ENCODE measurements at regions not wholly inside any gene's neighbourhood (a gene's known extent, or its start where the extent isn't known, plus 50 kb on each side); places are given as distances from the start of the nearest gene placed in this dataset.
"Not testable (repeated sequence)": the region's sequence is repeated elsewhere in the genome, so short reads cannot be mapped to it uniquely, and the experiment has no call there.

DNA sequence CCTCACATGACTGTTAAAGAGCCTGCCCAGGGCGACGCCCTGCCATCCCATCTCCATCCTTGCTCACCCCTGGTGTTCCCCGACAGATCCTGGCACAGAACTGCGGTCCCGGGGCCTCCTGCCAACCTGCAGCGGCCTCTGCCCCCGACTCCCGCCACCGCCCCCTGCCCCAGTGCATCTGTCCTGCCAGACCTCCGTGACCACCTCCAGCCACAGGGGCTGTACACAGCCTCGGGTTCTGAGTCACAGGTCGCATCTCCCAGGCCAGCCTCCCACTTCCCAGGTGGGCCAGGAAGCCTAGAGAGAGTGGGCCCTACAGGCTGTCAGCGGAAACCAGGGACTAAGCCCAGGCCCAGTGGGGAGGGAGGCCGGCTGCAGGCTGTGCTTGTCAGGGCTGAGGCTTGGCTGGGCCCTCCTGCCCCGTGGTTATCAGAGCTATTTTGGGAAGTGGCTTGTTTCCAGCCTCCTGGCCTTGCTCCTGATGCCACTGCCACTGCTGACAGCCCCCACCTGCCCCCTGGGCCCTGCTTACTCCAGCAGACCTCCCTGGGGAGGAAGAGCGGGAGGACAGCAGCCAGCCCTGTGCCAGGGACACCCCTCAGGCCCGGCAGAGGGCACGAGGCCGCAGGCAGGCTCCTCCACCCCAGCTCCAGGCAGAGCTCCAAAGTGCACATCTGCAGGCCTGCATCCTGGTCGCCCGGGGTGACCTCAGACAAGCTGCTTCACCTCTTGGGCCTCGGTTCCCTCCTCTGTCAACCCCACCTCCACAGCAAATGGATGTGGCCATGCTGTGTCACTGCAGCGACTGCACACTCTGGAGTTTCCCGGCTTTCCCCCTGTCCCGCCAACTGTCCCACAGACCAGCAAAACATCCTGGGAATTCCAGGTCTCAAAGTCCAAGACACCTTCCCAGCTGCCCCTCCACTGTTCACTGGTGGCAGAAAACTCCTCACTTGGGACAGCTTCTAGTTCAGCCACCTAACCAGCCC, 124.1 kb upstream of the AKAP13 start:
- WGBS, 2 donors = 56 to 59% methylated on average over 22 to 23 of the region's 25 CpGs
- DNase-seq (ENCODE audit: low spot score in 2 of 2); intact Hi-C loops (cut with DNase I; ENCODE audit: low total_unique reads); H3K4me3 ChIP-seq (ENCODE audit: low read depth, poor library complexity, severe bottlenecking): not testable (repeated sequence)

DNA sequence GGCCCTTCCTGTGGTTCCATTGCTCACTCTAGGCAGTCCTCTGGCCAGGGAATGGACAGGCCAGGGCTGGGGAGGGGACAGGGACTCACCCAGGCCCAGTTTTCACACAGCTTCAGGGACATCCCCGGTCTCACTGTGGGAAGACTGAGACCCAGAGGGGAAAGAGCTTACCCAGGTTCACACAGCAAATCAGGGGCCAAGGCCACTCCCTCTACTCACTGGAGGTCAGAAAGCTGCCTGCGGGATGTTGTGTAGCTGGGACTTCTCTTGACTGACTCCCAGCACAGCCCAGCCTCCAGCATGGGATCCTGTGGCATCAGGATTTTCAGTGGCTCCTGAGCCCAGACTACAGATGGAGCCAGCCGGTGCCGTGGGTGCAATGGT, 122.3 kb upstream of the AKAP13 start:
- WGBS, 2 donors = 70 to 78% methylated on average over 2 of the region's 4 CpGs
- H3K4me3 ChIP-seq (ENCODE audit: low read depth, poor library complexity, severe bottlenecking); DNase-seq (ENCODE audit: low spot score in 2 of 2); intact Hi-C loops (cut with DNase I; ENCODE audit: low total_unique reads): not testable (repeated sequence)

DNA sequence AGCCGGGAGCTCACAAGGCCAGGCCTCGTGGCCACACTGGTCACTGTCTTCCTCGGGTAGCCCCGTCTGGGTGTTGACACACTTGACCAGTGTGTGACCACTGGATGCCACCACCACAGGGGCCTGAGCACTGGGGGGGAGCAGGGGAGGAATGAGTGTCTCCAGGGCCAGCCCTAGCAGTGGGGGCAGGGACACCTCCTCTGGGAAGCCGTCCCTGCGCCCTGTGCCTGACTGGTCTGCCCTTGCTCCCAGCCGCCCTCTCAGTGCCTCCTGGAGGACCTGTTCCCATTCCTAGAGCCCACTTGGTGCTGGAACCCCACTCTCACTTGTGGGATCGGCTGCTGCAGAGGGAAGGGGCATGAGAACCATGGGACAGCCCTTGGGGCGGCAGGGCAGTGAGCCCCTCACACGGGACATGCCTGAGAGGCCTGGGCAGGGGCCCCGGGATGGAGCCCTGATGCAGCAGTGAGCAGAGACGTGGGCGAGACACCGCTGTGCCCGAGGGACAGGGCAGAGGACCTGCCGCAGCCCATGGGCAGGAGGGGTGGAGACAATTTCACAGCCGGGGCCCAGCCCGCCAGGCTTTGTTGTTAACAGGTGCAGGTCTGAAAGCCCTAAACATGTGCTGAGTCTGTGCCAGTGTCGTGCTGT, 121.7 kb upstream of the AKAP13 start:
- H3K4me3 ChIP-seq (ENCODE audit: low read depth, poor library complexity, severe bottlenecking); DNase-seq (ENCODE audit: low spot score in 2 of 2); intact Hi-C loops (cut with DNase I; ENCODE audit: low total_unique reads): not testable (repeated sequence)
- WGBS, 2 donors = no CpG with 5 or more reads among the region's 19 CpGs

DNA sequence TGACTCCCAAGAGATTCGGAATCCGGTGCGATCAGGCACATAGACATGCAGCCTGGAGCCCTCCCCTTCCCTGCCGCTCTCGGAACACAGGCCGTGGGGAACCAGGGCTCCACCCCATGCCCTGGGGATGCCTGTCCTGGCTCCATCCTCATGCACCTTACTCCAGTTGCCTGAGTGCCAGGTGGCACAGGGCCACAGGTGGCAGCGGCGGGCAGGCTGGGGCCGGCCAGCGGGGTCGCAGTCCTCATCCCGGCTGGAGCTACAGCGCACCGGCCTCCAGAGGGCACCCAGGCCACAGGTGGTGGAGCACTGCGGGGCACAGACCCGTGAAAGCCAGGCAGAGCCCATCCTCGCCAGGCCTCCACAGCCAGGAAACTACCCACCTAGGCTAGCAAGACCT, 119.9 kb upstream of the AKAP13 start:
- DNase-seq (ENCODE audit: low spot score in 2 of 2); H3K4me3 ChIP-seq (ENCODE audit: low read depth, poor library complexity, severe bottlenecking); intact Hi-C loops (cut with DNase I; ENCODE audit: low total_unique reads): not testable (repeated sequence)
- WGBS, 2 donors = no CpG with 5 or more reads among the region's 17 CpGs

DNA sequence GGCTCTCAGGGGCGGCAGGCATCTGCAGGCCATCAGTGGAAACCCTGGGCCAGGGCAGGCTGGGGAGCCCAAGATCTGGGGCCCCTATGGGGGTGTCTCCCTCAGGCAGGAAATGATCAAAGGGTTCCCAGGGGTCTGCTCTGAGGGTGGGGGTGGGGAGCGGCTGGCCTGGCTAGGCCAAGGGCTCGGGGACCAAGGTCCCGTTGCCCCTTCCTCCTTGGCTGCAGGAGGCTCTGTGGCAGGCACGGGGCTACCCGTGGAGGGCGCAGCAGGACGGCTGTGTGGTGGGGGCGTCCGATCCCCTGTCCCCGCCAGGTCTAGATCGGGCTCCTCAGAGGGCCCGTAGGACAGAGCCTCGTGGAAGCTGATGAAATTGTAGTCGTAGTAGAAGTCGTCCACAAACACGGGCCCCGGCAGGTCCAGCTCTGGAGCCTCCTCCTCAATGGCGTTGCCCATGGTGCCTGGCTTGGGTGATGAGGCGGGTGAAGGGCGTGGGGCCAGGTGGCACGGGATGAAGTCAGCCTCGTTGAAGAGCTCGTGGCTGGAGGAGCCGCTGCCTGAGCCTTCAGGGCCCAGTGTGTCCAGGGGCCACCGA, 117.8 kb upstream of the AKAP13 start:
- WGBS, 2 donors = 72 to 79% methylated on average over 24 to 25 of the region's 26 CpGs
- DNase-seq (ENCODE audit: low spot score in 2 of 2) = peak in 1 of 2 donors; percentile 65
- H3K4me3 ChIP-seq (ENCODE audit: low read depth, poor library complexity, severe bottlenecking); intact Hi-C loops (cut with DNase I; ENCODE audit: low total_unique reads): not testable (repeated sequence)

DNA sequence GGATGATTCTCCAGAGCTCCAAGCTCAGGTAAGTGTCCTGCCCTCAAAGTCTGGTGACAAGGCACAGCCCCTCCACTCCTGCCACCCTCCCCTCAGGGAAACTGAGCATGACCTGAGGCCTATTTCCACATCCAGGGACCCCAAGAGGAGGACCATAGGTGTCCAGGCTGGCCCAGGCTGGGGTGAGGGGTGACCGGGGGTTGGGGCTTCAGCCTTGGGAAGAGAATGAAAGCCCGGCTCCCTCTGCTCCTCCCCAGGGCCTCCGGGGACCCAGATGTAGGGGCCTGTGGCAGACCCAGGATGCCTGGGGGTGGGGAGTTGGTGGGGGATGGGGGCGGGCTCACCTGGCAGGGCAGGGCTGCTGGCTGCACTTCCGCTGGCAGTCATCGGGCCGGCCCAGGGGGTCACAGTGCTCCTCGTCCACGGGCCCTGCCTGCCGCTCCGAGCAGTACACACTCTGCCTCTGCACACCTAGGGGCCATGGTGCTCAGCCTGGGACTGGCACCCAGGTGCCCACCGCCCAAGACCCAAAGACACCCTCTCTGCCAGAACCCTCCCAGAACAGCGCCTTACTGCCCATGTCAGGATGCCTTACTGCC, 116.5 kb upstream of the AKAP13 start:
- DNase-seq (ENCODE audit: low spot score in 2 of 2); intact Hi-C loops (cut with DNase I; ENCODE audit: low total_unique reads); H3K4me3 ChIP-seq (ENCODE audit: low read depth, poor library complexity, severe bottlenecking): not testable (repeated sequence)
- 90 to 100% methylated on average over 2 to 9 of the region's 13 CpGs for WGBS, 2 donors

DNA sequence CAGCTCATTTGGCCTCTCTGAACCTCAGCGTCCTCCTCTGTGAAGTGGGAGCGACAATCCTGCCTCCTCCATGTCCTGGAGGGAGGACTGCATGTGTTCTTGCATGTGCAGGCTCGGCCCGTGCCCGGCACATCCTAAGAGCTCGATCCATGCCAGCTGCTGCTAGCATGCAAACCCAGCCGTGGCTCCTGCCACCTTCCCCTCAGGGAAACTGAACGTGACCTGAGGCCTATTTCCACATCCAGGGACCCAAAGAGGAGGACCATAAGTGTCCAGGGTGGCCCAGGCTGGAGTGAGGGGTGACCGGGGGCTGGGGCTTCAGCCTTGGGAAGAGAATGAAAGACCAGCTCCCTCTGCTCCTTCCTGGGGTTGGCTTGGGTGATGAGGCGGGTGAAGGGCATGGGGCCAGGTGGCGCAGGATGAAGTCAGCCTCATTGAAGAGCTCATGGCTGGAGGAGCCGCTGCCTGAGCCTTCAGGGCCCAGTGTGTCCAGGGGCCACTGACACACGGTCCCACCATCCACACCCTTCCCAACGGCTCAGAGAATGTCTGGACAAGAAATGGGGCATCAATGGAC, 115.7 kb upstream of the AKAP13 start:
- 41 to 48% methylated on average over 7 to 11 of the region's 14 CpGs for WGBS, 2 donors
- intact Hi-C loops (cut with DNase I; ENCODE audit: low total_unique reads) = not testable (repeated sequence)

DNA sequence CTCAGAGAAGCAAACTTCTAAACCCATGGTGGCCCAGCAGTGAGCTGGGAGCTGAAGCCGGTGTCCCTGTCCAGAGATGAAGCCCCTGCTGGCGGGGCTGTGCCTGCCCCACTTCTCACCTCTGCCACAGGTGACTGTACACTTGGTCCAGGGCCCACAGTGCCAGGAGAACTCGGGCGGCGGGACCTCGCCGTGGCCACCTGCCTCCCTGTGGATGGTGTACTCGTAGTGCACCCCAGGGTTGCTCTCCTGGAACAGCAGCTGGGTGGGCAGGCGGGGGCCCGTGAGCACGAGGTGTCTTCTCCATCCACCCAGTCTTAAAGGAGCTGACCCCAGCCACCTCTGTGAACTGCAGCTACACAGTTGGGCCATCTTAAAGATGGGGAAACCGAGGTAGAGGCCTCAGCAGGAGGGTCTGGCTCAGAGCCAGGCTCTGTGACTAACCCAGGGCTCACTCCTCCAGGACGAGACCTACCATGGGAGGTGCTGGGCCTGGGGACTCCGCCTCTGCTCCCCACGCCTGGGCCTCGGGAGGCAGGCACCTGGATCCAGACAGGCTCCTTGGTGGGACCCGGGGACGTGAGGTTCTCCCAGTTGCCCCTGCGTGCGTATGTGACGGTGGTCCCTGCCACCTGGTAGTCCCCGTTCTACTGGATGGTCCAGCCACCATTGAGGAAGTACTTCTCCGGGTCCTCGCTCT, 113.1 kb upstream of the AKAP13 start:
- H3K4me3 ChIP-seq (ENCODE audit: low read depth, poor library complexity, severe bottlenecking); DNase-seq (ENCODE audit: low spot score in 2 of 2); intact Hi-C loops (cut with DNase I; ENCODE audit: low total_unique reads): not testable (repeated sequence)
- no CpG with 5 or more reads among the region's 24 CpGs for WGBS, 2 donors

More for the DNA sequence above, 115.7 kb upstream of the AKAP13 start:
- H3K4me3 ChIP-seq (ENCODE audit: low read depth, poor library complexity, severe bottlenecking); DNase-seq (ENCODE audit: low spot score in 2 of 2): not testable (repeated sequence)

DNA sequence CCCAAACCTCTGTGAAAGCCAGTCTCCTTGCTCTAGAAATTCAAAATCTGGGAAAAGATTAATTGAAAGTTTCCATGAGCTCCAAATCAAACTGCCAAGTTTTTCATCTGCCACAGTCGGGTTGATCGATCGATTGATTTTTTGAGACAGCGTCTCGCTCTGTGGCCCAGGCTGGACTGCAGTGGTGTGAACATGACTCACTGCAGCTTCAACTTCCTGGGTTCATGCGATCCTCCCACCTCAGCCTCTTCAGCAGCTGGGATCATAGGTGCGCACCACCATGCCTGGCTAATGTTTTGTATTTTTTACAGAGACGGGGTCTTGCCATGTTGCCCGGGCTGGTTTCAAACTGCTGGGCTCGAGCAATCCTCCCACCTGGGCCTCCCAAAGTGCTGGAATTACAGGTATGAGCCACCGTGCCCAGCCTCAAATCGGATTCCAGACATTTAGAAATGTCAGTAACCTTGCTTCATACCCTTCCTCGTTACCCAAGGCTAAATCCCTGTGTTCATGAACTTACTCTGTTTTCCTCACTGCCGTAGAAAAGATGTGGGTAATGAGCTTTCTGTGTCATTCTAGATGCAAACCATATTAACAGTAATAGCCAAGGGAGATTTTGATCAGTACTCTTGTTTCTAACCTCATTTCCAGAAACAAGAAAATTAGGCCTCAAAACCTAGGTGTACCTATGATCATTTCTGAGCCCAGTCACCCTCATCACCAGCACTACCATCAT, 105.9 kb upstream of the AKAP13 start:
- intact Hi-C loops (cut with DNase I; ENCODE audit: low total_unique reads) = no loop called here
- no peak for DNase-seq (ENCODE audit: low spot score in 2 of 2)
- no peak overlapping the region for H3K4me3 ChIP-seq (ENCODE audit: low read depth, poor library complexity, severe bottlenecking)
- TF ChIP-seq POLR2A (IDR thresholded peaks at IDR 0.05) = no peak
- TF ChIP-seq, protein P1, sequence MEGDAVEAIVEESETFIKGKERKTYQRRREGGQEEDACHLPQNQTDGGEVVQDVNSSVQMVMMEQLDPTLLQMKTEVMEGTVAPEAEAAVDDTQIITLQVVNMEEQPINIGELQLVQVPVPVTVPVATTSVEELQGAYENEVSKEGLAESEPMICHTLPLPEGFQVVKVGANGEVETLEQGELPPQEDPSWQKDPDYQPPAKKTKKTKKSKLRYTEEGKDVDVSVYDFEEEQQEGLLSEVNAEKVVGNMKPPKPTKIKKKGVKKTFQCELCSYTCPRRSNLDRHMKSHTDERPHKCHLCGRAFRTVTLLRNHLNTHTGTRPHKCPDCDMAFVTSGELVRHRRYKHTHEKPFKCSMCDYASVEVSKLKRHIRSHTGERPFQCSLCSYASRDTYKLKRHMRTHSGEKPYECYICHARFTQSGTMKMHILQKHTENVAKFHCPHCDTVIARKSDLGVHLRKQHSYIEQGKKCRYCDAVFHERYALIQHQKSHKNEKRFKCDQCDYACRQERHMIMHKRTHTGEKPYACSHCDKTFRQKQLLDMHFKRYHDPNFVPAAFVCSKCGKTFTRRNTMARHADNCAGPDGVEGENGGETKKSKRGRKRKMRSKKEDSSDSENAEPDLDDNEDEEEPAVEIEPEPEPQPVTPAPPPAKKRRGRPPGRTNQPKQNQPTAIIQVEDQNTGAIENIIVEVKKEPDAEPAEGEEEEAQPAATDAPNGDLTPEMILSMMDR (IDR thresholded peaks at IDR 0.05) = no peak
- 86 to 91% methylated on average over 14 of the region's 14 CpGs for WGBS, 2 donors
